AG04450 (cell line): ENCODE measurements at regions not wholly inside any gene's neighbourhood (a gene's known extent, or its start where the extent isn't known, plus 50 kb on each side); places are given as distances from the start of the nearest gene placed in this dataset.

ENCODE experiments used
- CTCF ChIA-PET: fragments of 300-600, 350-600 bp; formaldehyde crosslinking; extraction: SDS; loops from one replicate; lab custom pipeline; 2022; ENCODE audit warnings: antibody characterized with exemption, inconsistent platforms; lab: Charles Lee
- POLR2A ChIA-PET: fragments of 350-600 bp; formaldehyde crosslinking; extraction: SDS; loops from one replicate; lab custom pipeline; 2021; ENCODE audit warnings: antibody characterized with exemption, inconsistent platforms; lab: Yijun Ruan, JAX
- DNase-seq: peaks from one replicate; pipeline ENCODE4 v3.0.0-alpha.2; 2011; ENCODE audit warnings: low read depth, low spot score
- H3K27ac ChIP-seq: one replicate; pipeline ENCODE4 v1.5.1; 2012; ENCODE audit warnings: low read depth, low read length, control low read depth
- H3K27me3 ChIP-seq: one replicate; pipeline ENCODE4 v1.6.0; 2012; ENCODE audit warnings: low read length; ENCODE audit not compliant: control insufficient read depth, insufficient read depth
- H3K4me3 ChIP-seq: 2 replicates; pipeline ENCODE4 v1.5.1; 2011; ENCODE audit warnings: mild to moderate bottlenecking, low read depth, low read length, control low read depth
- H3K9me3 ChIP-seq: 2 replicates; pipeline ENCODE4 v1.5.1; 2012; ENCODE audit warnings: low read length; ENCODE audit not compliant: control insufficient read depth, insufficient read depth
- CTCF ChIP-seq: IDR thresholded peaks from 2 replicates; pipeline ENCODE4 v1.5.1; 2011; ENCODE audit warnings: low read depth, low read length, control low read depth, inconsistent platforms

- Histone ChIP-seq H3K27ac (no peak overlapping the region), H3K27me3 (peaks cover 2% of the 10 kb centered on the region), H3K4me3 (no peak overlapping the region), H3K9me3 (no peaks in the 10 kb centered on the region)
- TF ChIP-seq CTCF: no peak
- CTCF ChIA-PET: interaction anchor here (1.1 kb wide), 1 partner anchor 23 kb away, joined by 3 read pairs; no protein-coding TSS in a partner anchor
- no peak for DNase-seq
- POLR2A ChIA-PET: no interaction called here
These were observed 108.9 kb upstream of the CHD1 start for GRCh38 chr5:99037668-99038067.

- no peak for DNase-seq
- ChIA-PET CTCF (interaction anchor here (1.0 kb wide), 1 partner anchor 25 kb away, joined by 3 read pairs; no protein-coding TSS in a partner anchor), POLR2A (no interaction called here)
These were observed 107.1 kb upstream of the CHD1 start for GRCh38 chr5:99035942-99036341.

GRCh38 chr5:99034336-99034735 lies 105.5 kb upstream of the CHD1 start:
- CTCF ChIA-PET: interaction anchor here (2.7 to 3.0 kb wide), 2 partner anchors 25 to 130 kb away, joined by 15 to 42 read pairs; no protein-coding TSS in a partner anchor
- TF ChIP-seq CTCF: no peak
- no peaks in the 10 kb centered on the region for H3K9me3 ChIP-seq
- POLR2A ChIA-PET: no interaction called here
- no peak for DNase-seq
- H3K27me3 ChIP-seq: peaks cover 2% of the 10 kb centered on the region
- no peak overlapping the region for H3K4me3 ChIP-seq
- no peak overlapping the region for H3K27ac ChIP-seq

More at GRCh38 chr5:99035942-99036341, 107.1 kb upstream of the CHD1 start:
- H3K27ac ChIP-seq: no peak overlapping the region
- no peak overlapping the region for H3K4me3 ChIP-seq
- H3K27me3 ChIP-seq: peaks cover 2% of the 10 kb centered on the region
- no peaks in the 10 kb centered on the region for H3K9me3 ChIP-seq
- no peak for TF ChIP-seq CTCF

- ChIA-PET POLR2A (no interaction called here), CTCF (interaction anchor here (0.5 to 3.0 kb wide), 19 partner anchors 11 to 144 kb away, joined by 3 to 42 read pairs (median 7); no protein-coding TSS in a partner anchor)
- DNase-seq: no peak
- H3K9me3 ChIP-seq: no peaks in the 10 kb centered on the region
- no peak for TF ChIP-seq CTCF
- H3K27me3 ChIP-seq: no peaks in the 10 kb centered on the region
- no peak overlapping the region for H3K27ac ChIP-seq
- H3K4me3 ChIP-seq: peak overlapping the region; percentile 29
These were observed 104.5 kb upstream of the CHD1 start for GRCh38 chr5:99033014-99033900.
